Left lung (tissue), 4 donors: ENCODE measurements at regions not wholly inside any gene's neighbourhood (a gene's known extent, or its start where the extent isn't known, plus 50 kb on each side); places are given as distances from the start of the nearest gene placed in this dataset.

Source experiments
- ATAC-seq: fragments of 200-7000 bp; cut with Tn5 transposase; one replicate; pipeline ENCODE4 v1.9.1; 2020; ENCODE audit warnings: moderate library complexity
- DNase-seq, 4 donors: peaks; one replicate each; pipeline ENCODE4 v3.0.0-alpha.2; 2013 to 2020
- H3K27ac ChIP-seq, 2 donors: fragments of 200-600 bp; sonication (generic) in 1 of 2; one replicate each; pipeline versions ENCODE4 v1.5.0 to v1.8.0; 2020 to 2021
- H3K27me3 ChIP-seq, 2 donors: fragments of 200-600 bp; sonication (generic) in 1 of 2; one replicate each; pipeline versions ENCODE4 v1.5.0 to v1.8.0; 2020 to 2021
- H3K36me3 ChIP-seq, 2 donors: fragments of 200-600 bp; sonication (generic) in 1 of 2; one replicate each; pipeline versions ENCODE4 v1.5.0 to v1.8.0; 2020 to 2021
- H3K4me1 ChIP-seq, 2 donors: fragments of 200-600 bp; one replicate each; pipeline ENCODE4 v1.8.0; 2021
- H3K4me3 ChIP-seq, 2 donors: fragments of 200-600 bp; sonication (generic) in 1 of 2; one replicate each; pipeline versions ENCODE4 v1.5.0 to v1.8.0; 2020 to 2021; ENCODE audit warnings: mild to moderate bottlenecking in 1 of 2
- H3K9me3 ChIP-seq, 2 donors: fragments of 200-600 bp; sonication (generic) in 1 of 2; one replicate each; pipeline versions ENCODE4 v1.5.0 to v1.8.0; 2020 to 2021
- intact Hi-C, 2 donors: fragments of 100-400 bp; cut with DNase I; formaldehyde crosslinking; loops; one replicate each; pipeline versions ENCODE4 v1.11.2 to v1.14.2; 2022
- TF ChIP-seq, protein P1 (sequence below), 2 donors: fragments of 200-600 bp; sonication (generic) in 1 of 2; IDR thresholded peaks; one replicate each; pipeline versions ENCODE4 v1.5.0 to v1.8.0; 2021; ENCODE audit warnings: antibody characterized with exemption in 2 of 2
- donor health status: DM: no; HTN: yes; CAD: no.
- donor health status: DM: no; HTN: no; CAD: no.

DNA sequence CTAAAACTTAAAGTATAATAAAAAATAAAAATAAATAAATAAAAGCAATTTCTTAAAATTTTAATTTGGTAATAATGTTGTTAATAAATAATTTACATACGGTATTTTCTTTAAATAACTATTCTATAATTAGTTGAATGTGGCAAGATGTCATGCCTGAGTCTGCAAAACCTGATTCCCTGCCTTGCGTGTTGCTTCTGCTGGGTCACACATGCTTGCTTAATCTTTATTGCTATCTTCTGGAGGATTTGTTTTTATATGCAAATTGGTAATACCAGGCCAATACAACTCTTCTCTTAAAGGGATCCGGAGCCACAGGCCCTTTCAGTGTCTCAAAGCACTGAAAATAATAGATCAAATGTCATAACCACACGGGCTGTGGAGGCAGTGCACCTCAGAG is 59.4 kb upstream of the ABCB5 start:
- no peaks in the 10 kb centered on the region for H3K4me1 ChIP-seq
- DNase-seq: no peak
- H3K27me3 ChIP-seq: no peaks in the 10 kb centered on the region
- no peak overlapping the region for H3K27ac ChIP-seq
- no peak for ATAC-seq
- TF ChIP-seq, protein P1, sequence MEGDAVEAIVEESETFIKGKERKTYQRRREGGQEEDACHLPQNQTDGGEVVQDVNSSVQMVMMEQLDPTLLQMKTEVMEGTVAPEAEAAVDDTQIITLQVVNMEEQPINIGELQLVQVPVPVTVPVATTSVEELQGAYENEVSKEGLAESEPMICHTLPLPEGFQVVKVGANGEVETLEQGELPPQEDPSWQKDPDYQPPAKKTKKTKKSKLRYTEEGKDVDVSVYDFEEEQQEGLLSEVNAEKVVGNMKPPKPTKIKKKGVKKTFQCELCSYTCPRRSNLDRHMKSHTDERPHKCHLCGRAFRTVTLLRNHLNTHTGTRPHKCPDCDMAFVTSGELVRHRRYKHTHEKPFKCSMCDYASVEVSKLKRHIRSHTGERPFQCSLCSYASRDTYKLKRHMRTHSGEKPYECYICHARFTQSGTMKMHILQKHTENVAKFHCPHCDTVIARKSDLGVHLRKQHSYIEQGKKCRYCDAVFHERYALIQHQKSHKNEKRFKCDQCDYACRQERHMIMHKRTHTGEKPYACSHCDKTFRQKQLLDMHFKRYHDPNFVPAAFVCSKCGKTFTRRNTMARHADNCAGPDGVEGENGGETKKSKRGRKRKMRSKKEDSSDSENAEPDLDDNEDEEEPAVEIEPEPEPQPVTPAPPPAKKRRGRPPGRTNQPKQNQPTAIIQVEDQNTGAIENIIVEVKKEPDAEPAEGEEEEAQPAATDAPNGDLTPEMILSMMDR (IDR thresholded peaks at IDR 0.05): no peak
- H3K36me3 ChIP-seq: no peaks in the 10 kb centered on the region
- no peaks in the 10 kb centered on the region for H3K9me3 ChIP-seq
- no peak overlapping the region for H3K4me3 ChIP-seq
- intact Hi-C loops: no loop called here

DNA sequence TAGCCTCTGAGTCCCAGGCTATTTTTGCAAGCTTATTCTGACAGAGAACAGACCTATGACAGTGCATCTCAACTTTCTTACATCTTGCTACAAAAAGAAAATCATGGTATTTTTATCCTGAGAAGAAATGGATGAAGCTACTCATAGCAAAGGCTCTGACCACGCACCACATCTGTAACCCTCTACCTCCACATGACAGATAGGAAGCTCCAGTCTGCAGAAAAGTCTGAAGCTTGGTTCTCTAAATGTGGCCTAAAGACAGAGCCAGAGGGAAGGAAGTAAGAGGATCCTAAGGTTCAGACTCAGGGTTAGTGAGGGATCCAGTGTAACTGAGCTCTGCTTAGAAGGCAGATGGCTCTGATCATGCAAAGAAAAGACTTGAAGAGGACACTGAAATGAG is 58.4 kb upstream of the ABCB5 start:
- TF ChIP-seq, protein P1 (IDR thresholded peaks at IDR 0.05): no peak
- Histone ChIP-seq H3K4me1 (no peaks in the 10 kb centered on the region), H3K9me3 (no peaks in the 10 kb centered on the region), H3K27me3 (no peaks in the 10 kb centered on the region), H3K4me3 (no peak overlapping the region), H3K36me3 (no peaks in the 10 kb centered on the region), H3K27ac (no peak overlapping the region)
- intact Hi-C loops: no loop called here
- no peak for ATAC-seq
- DNase-seq: no peak

DNA sequence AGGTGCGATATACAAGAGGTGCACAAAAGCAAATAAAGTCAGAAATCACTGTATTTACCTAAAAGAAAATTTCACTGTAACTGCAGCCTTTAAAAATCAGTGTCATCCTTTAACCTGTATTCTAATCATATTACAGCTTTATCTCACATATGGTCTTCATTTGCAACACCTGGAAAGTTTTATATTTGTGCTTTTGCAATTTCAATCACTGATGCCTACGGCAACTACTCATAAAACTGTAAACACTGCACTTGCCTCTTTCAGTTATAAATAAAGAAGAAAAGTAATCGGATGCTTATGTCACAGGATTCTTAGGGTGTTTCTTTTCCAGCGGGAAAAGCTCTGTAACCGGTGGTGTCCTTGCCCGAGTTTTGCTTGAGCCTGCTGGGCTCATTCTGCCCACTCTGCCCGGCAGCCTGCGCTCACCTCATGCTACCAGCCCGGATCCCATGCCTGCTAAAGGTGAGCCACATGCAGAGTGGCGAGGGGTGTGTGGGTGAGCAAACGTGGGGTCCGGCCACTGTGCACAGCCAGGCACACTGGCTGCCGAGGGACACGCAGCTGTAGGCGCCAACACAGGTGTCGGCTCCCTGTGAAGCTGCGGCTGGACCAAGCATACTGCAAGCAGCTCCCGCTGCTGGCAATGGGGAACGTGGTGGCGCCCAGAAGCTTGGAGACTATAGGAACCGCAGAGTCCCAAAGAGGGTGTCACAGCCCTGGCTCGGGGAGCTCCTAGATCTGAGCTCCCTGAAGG is 56.3 kb upstream of the ABCB5 start:
- no peaks in the 10 kb centered on the region for H3K36me3 ChIP-seq
- H3K27me3 ChIP-seq: no peaks in the 10 kb centered on the region
- DNase-seq (peak in 1 of 4 donors; percentile 59), ATAC-seq (no peak)
- H3K4me3 ChIP-seq: no peak overlapping the region
- no peak overlapping the region for H3K27ac ChIP-seq
- TF ChIP-seq, protein P1 (IDR thresholded peaks at IDR 0.05): no peak
- H3K9me3 ChIP-seq: no peaks in the 10 kb centered on the region
- H3K4me1 ChIP-seq: no peaks in the 10 kb centered on the region
- intact Hi-C loops: no loop called here

DNA sequence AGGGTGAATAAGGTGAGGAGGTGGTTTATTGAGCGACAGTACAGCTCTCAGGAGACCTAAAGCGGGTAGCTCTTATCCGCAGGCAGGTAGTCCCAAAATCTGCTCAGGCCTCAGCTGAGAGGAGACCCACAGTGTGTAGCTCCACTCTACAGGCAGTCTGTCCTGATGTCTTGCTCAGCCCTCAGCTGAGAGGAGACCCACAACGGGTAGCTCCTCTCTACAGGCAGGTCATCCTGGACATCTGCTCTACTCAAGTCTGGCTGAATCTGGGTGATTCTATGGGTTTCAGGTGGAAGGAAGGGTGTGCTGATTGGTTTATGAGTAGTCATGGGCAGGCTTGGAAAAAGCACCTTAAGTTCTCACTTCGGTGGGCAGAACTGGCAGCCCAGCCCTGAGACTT is 55.6 kb upstream of the ABCB5 start:
- Histone ChIP-seq H3K36me3 (no peaks in the 10 kb centered on the region), H3K4me3 (no peak overlapping the region), H3K27me3 (no peaks in the 10 kb centered on the region), H3K4me1 (no peaks in the 10 kb centered on the region), H3K9me3 (no peaks in the 10 kb centered on the region), H3K27ac (no peak overlapping the region)
- TF ChIP-seq, protein P1 (IDR thresholded peaks at IDR 0.05): no peak
- DNase-seq (no peak), ATAC-seq (no peak)
- intact Hi-C loops: no loop called here

DNA sequence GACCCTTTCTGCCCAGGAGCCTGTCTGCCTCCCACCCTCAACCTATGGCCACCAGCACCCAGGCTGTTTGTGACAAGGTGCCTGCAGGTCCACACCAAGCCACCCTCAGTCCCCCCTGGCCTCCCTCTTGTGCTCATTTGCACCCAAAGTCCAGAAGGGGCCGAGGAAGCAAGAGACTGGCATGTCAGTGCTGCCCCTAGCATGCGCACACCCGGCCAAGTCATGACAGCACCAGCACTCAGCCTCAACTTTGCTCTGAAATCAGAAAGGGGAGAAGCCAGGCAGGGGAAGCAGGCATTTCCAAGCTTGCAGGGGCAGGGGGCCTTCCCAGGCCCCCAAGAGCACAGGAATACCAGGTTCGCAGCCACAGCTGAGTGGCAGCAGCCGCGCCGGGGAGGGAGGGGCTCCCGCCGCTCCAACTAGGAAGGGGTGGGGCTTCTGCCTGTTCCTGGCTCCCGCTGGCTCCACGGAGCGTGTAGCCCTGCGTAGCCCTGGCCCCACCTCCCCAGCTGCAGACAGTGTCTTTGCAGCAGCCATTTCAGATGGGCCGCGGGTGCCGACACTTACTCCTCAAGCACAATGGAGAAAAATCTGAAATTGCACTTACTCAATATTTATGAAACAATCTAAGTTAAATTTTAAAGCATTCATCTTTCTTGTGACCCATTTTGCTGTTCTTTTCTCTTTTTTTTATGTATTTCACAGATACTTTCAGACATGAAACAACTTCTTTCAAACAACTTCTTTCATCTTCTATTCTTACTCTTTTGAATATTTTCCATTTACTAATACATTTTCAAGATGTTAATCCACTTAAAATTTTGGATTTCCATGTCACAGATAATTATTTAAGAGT is 54.9 kb upstream of the ABCB5 start:
- Histone ChIP-seq H3K4me3 (no peak overlapping the region), H3K36me3 (no peaks in the 10 kb centered on the region), H3K27ac (no peak overlapping the region), H3K9me3 (no peaks in the 10 kb centered on the region), H3K4me1 (no peaks in the 10 kb centered on the region), H3K27me3 (no peaks in the 10 kb centered on the region)
- TF ChIP-seq, protein P1 (IDR thresholded peaks at IDR 0.05): no peak
- no peak for ATAC-seq
- DNase-seq: peak in 1 of 4 donors; percentile 64
- intact Hi-C loops: no loop called here
